ENCODE measurements at regions not wholly inside any gene's neighbourhood (a gene's known extent, or its start where the extent isn't known, plus 50 kb on each side); places are given as distances from the start of the nearest gene placed in this dataset.

DNA sequence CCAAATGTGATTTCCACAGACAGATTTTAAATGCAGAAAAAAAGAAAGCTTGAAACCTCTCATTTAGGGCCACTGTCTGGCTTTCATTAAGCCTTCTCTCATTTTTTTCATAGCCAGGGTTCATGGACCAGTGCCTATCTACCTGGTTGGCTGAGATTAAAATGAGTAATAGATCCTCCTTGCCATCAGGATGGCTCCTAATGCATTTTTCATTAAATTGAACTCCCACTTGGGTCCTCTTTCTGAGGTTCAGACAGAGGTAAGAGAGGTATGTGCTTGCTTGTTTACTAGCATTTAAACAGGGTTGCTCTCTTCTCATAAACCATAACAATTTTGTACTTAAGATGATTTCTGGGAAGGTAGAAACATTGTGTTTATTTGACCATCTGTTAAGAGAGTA, 473.0 kb downstream of the TBC1D4 start (continued):
- TF ChIP-seq, protein P1, sequence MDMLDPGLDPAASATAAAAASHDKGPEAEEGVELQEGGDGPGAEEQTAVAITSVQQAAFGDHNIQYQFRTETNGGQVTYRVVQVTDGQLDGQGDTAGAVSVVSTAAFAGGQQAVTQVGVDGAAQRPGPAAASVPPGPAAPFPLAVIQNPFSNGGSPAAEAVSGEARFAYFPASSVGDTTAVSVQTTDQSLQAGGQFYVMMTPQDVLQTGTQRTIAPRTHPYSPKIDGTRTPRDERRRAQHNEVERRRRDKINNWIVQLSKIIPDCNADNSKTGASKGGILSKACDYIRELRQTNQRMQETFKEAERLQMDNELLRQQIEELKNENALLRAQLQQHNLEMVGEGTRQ (IDR thresholded peaks at IDR 0.05; ENCODE audit: borderline replicate concordance, low read depth, low read length), result no peak
- TF ChIP-seq EZH2phosphoT487 (IDR thresholded peaks at IDR 0.05; ENCODE audit: borderline replicate concordance, low read depth) (no peak), RAD21 (IDR thresholded peaks at IDR 0.05; ENCODE audit: low read length) (no peak), POLR2AphosphoS5 (IDR thresholded peaks at IDR 0.05; ENCODE audit: low read depth, low read length) (no peak), TEAD4 (IDR thresholded peaks at IDR 0.05; ENCODE audit: borderline replicate concordance, insufficient read depth) (no peak), GABPA (IDR thresholded peaks at IDR 0.05; ENCODE audit: low read depth) (no peak), ELF1 (IDR thresholded peaks at IDR 0.05) (no peak), NRF1 (IDR thresholded peaks at IDR 0.05; ENCODE audit: low read depth, low read length) (no peak), TCF12 (IDR thresholded peaks at IDR 0.05) (no peak)
- TF ChIP-seq, protein P2, sequence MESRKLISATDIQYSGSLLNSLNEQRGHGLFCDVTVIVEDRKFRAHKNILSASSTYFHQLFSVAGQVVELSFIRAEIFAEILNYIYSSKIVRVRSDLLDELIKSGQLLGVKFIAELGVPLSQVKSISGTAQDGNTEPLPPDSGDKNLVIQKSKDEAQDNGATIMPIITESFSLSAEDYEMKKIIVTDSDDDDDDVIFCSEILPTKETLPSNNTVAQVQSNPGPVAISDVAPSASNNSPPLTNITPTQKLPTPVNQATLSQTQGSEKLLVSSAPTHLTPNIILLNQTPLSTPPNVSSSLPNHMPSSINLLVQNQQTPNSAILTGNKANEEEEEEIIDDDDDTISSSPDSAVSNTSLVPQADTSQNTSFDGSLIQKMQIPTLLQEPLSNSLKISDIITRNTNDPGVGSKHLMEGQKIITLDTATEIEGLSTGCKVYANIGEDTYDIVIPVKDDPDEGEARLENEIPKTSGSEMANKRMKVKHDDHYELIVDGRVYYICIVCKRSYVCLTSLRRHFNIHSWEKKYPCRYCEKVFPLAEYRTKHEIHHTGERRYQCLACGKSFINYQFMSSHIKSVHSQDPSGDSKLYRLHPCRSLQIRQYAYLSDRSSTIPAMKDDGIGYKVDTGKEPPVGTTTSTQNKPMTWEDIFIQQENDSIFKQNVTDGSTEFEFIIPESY (IDR thresholded peaks at IDR 0.05; ENCODE audit: borderline replicate concordance, low read depth), result no peak

DNA sequence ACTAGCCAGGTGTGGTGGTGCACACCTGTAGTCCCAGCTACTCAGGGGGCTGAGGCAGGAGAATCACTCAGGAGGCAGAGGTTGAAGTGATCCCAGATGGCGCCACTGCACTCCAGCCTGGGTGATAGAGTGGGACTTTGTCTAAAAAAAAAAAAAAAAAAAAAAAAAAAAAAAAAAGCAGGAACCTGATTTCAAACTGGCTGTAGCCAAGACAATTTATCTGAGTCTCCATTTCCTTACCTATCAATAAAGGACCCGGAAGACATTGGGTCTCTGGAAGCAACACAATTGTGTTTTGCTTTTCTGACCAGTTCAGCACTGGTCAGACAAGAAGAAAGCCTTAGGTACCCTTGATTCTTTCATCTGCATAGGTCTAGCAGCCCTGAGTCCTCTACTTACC, 491.0 kb downstream of the TBC1D4 start:
- Histone ChIP-seq H3K79me2 (ENCODE audit: insufficient read depth) (no peaks in the 10 kb centered on the region), H3K9me3 (no peaks in the 10 kb centered on the region), H3K27me3 (ENCODE audit: insufficient read depth) (no peaks in the 10 kb centered on the region), H3K9me2 (no peaks in the 10 kb centered on the region), H4K20me1 (ENCODE audit: insufficient read depth) (no peaks in the 10 kb centered on the region), H3F3A (replicated peaks; ENCODE audit: insufficient read depth) (no peaks in the 10 kb centered on the region), H3K36me3 (replicated peaks in 1 of 2; ENCODE audit: control insufficient read depth in 1 of 2, insufficient read depth in 2 of 2, low read length in 1 of 2) (no peaks in the 10 kb centered on the region), H3K9ac (no peak overlapping the region), H3K4me2 (no peak overlapping the region), H3K27ac (ENCODE audit: low read depth in 2 of 2, low read length in 1 of 2) (no peak overlapping the region), H3K4me1 (ENCODE audit: control insufficient read depth in 1 of 2, insufficient read depth in 2 of 2, low read depth in 1 of 2, low read length in 1 of 2) (no peaks in the 10 kb centered on the region), H3K4me3 (ENCODE audit: low read depth in 2 of 2, low read length in 1 of 2) (no peak overlapping the region), H2AFZ (ENCODE audit: low read depth) (no peak overlapping the region)
- DNase-seq, result no peak
- ChIA-PET POLR2A (no interaction called here), CTCF (interaction anchor here (0.6 to 1.1 kb wide), 2 partner anchors 11 to 22 kb away, joined by 3 read pairs; no protein-coding TSS in a partner anchor)
- no peak for TF ChIP-seq SMC3 (IDR thresholded peaks at IDR 0.05; ENCODE audit: low read depth, low read length)
- no peak for TF ChIP-seq GABPA (IDR thresholded peaks at IDR 0.05; ENCODE audit: low read depth)
- TF ChIP-seq POLR2AphosphoS5 (IDR thresholded peaks at IDR 0.05; ENCODE audit: low read depth, low read length), result no peak
- no peak for TF ChIP-seq NRF1 (IDR thresholded peaks at IDR 0.05; ENCODE audit: low read depth, low read length)
- TF ChIP-seq TEAD4 (IDR thresholded peaks at IDR 0.05; ENCODE audit: borderline replicate concordance, insufficient read depth), result no peak
- no peak for TF ChIP-seq MXI1 (IDR thresholded peaks at IDR 0.05; ENCODE audit: low read depth, low read length)
- TF ChIP-seq JUND (IDR thresholded peaks at IDR 0.05), result no peak
- TF ChIP-seq, protein P2 (IDR thresholded peaks at IDR 0.05; ENCODE audit: borderline replicate concordance, low read depth), result no peak
- no peak for TF ChIP-seq FOSL2 (IDR thresholded peaks at IDR 0.05; ENCODE audit: borderline replicate concordance, low read depth)
- no peak for TF ChIP-seq CHD2 (IDR thresholded peaks at IDR 0.05; ENCODE audit: low read length, partially characterized antibody)
- TF ChIP-seq EP300 (IDR thresholded peaks at IDR 0.05; ENCODE audit: borderline replicate concordance in 1 of 2, low read depth in 1 of 2, low read length in 1 of 2), result no peak
- no peak for TF ChIP-seq EZH2phosphoT487 (IDR thresholded peaks at IDR 0.05; ENCODE audit: borderline replicate concordance, low read depth)
- TF ChIP-seq RCOR1 (IDR thresholded peaks at IDR 0.05; ENCODE audit: low read length), result no peak
- TF ChIP-seq TAF1 (IDR thresholded peaks at IDR 0.05; ENCODE audit: borderline replicate concordance, low read depth, low read length), result no peak
- no peak for TF ChIP-seq MEF2A (IDR thresholded peaks at IDR 0.05; ENCODE audit: borderline replicate concordance, low read depth)
- TF ChIP-seq GATA2 (CRISPR knock-in tag; IDR thresholded peaks at IDR 0.05), result no peak
- WGBS (ENCODE audit: low lambda C conversion rate), result 41% methylated on average over 2 of the region's 2 CpGs
